ENCODE measurements at regions not wholly inside any gene's neighbourhood (a gene's known extent, or its start where the extent isn't known, plus 50 kb on each side); places are given as distances from the start of the nearest gene placed in this dataset.

GRCh38 chr6:1553562-1554083 is 56.1 kb upstream of the FOXC1 start:
- CTCF ChIA-PET: no interaction called here
- dilution Hi-C loops (cut with HindIII; ENCODE audit: low sequenced_read_pairs, unreplicated experiment): no loop called here

More at GRCh38 chr6:1553562-1554083, 56.1 kb upstream of the FOXC1 start:
- Histone ChIP-seq H3K4me2 (ENCODE audit: low read depth, low read length) (no peak overlapping the region), H2AFZ (replicated peaks; ENCODE audit: low read length, poor library complexity) (no peak overlapping the region), H4K91ac (ENCODE audit: insufficient read depth, low read depth, low read length) (no peak overlapping the region), H2BK120ac (ENCODE audit: low read depth, low read length) (no peak overlapping the region), H3K9me1 (ENCODE audit: insufficient read depth, low read length) (no peaks in the 10 kb centered on the region), H3K27ac (ENCODE audit: insufficient read depth, low read length) (no peak overlapping the region), H3K79me1 (ENCODE audit: low read depth in 1 of 2, low read length in 2 of 2) (no peaks in the 10 kb centered on the region), H3K9me3 (ENCODE audit: control insufficient read depth, insufficient read depth, low read length) (no peaks in the 10 kb centered on the region), H3K36me3 (ENCODE audit: control insufficient read depth, insufficient read depth, low read length) (no peaks in the 10 kb centered on the region), H3K23ac (ENCODE audit: low read depth, low read length) (no peak overlapping the region), H3K4me1 (ENCODE audit: control insufficient read depth, insufficient read depth, low read length) (no peaks in the 10 kb centered on the region), H3K9ac (ENCODE audit: low read depth, low read length) (no peak overlapping the region), H3K4ac (ENCODE audit: low read depth, low read length) (no peak overlapping the region), H3K18ac (ENCODE audit: low read depth, low read length) (no peak overlapping the region), H3K27me3 (ENCODE audit: control insufficient read depth, insufficient read depth, low read length) (no peaks in the 10 kb centered on the region), H2AK5ac (ENCODE audit: low read depth, low read length) (no peak overlapping the region), H3K56ac (ENCODE audit: extremely low read depth, insufficient read depth, low read length) (no peak overlapping the region), H3K14ac (replicated peaks; ENCODE audit: low read depth, low read length) (no peak overlapping the region), H4K5ac (ENCODE audit: low read depth, low read length) (no peak overlapping the region), H3K4me3 (ENCODE audit: insufficient read depth, low read depth, low read length) (no peak overlapping the region), H2BK15ac (ENCODE audit: low read depth, low read length) (no peak overlapping the region), H4K8ac (ENCODE audit: low read depth in 2 of 2, low read length in 2 of 2) (no peak overlapping the region), H2BK20ac (ENCODE audit: low read depth, low read length) (no peak overlapping the region), H4K20me1 (ENCODE audit: insufficient read depth, low read length) (no peaks in the 10 kb centered on the region), H2AK9ac (replicated peaks; ENCODE audit: low read depth, low read length, poor library complexity) (no peak overlapping the region), H2BK5ac (ENCODE audit: low read depth, low read length, poor library complexity, severe bottlenecking) (no peak overlapping the region)
- in situ Hi-C loops (cut with MboI; ENCODE audit: low sequenced_read_pairs): no loop called here
- intact Hi-C loops (cut with micrococcal nuclease): no loop called here
- TF ChIP-seq SMC3 (IDR thresholded peaks at IDR 0.05; ENCODE audit: low read depth, low read length) (no peak), POLR2A (IDR thresholded peaks at IDR 0.05; ENCODE audit: low read depth, low read length) (no peak), USF2 (IDR thresholded peaks at IDR 0.05; ENCODE audit: low read depth, low read length) (no peak), BHLHE40 (IDR thresholded peaks at IDR 0.05; ENCODE audit: low read depth, low read length) (no peak), CEBPB (IDR thresholded peaks at IDR 0.05; ENCODE audit: low read depth, low read length) (no peak), NFE2L2 (IDR thresholded peaks at IDR 0.05; ENCODE audit: low read depth, low read length) (no peak), RFX5 (IDR thresholded peaks at IDR 0.05; ENCODE audit: low read depth, low read length) (no peak), FOS (IDR thresholded peaks at IDR 0.05; ENCODE audit: low read depth, low read length) (no peak), MAZ (IDR thresholded peaks at IDR 0.05; ENCODE audit: borderline replicate concordance, low read depth, low read length) (no peak), CTCF (conservative IDR thresholded peaks at IDR 0.05; ENCODE audit: low read depth, low read length) (no peak), RCOR1 (IDR thresholded peaks at IDR 0.05; ENCODE audit: insufficient replicate concordance, low read length) (no peak), ELK1 (IDR thresholded peaks at IDR 0.05; ENCODE audit: borderline replicate concordance, low read depth, low read length) (no peak)
- POLR2A ChIA-PET (ENCODE audit: unreplicated experiment): no interaction called here
- DNase-seq (no peak), ATAC-seq (ENCODE audit: low read depth) (no peak)
- 95% methylated on average over 3 of the region's 9 CpGs; no CpG with 5 or more reads in 1 of the 2 experiments for WGBS, 2 experiments (ENCODE audit: extremely low coverage in 2 of 2, insufficient read length in 1 of 2)
- BruUV-seq (replicated peaks): no TSS peak

Data from IMR-90 (cell line).